ENCODE measurements at regions not wholly inside any gene's neighbourhood (a gene's known extent, or its start where the extent isn't known, plus 50 kb on each side); places are given as distances from the start of the nearest gene placed in this dataset.

DNA sequence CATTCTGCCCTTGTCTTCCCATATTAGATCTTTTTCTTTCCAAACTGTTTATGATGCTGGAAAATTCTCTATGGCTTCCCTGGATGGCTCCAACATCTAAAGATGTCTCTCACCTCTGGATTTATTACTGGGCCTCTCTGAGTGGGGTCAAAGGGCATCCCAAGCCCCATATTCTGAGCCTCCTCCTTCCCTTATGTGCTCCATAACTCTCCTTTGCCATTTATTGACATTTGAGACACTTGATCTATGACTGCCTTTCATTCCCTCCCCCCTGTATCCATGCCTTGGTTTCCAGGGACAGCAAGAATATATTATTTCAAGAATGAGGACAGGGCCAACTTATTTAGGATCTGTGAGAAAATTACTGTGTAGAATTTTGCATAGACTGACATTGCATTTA lies 369.3 kb upstream of the ONECUT1 start:
- no peaks in the 10 kb centered on the region for H3K36me3 ChIP-seq (ENCODE audit: insufficient read depth, low read length)
- no peak for DNase-seq

DNA sequence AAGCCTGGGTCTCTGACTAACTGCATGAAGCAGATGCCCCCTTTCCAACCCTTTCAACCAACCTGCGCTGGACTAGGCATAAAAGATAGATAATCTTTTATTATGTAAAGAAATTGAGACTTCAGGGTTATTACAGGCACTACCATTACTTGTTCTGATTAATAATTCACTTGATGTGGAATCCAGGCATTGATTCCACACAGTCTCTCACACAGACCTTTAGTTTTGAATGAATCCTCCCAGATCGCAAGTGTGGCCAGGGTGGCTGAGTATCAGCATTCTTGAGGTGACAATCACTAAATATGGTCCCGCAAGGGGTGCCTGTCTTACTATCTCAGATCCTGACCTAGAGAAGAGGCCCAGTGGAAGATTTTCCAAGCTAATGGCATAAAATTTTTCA lies 368.9 kb upstream of the ONECUT1 start:
- H3K27me3 ChIP-seq (ENCODE audit: insufficient read depth, low read length, poor library complexity), result no peaks in the 10 kb centered on the region
- H3K4me2 ChIP-seq (ENCODE audit: insufficient read depth, low read length), result no peak overlapping the region
- no peak for DNase-seq
- H2AFZ ChIP-seq (ENCODE audit: low read depth, low read length), result no peak overlapping the region
- H3K27ac ChIP-seq (ENCODE audit: low read length), result no peak overlapping the region
- H3K4me3 ChIP-seq (ENCODE audit: low read depth in 1 of 2, low read length in 2 of 2), result no peak overlapping the region
- H3K4me1 ChIP-seq (ENCODE audit: insufficient read depth, low read length), result no peaks in the 10 kb centered on the region
- ATAC-seq (ENCODE audit: insufficient read depth, low read depth), result no peak
- H3K79me2 ChIP-seq (ENCODE audit: insufficient read depth, low read length), result no peaks in the 10 kb centered on the region
- H4K20me1 ChIP-seq (ENCODE audit: insufficient read depth, low read length), result no peaks in the 10 kb centered on the region
- no peak overlapping the region for H3K9ac ChIP-seq (ENCODE audit: low read depth, low read length)
- H3K36me3 ChIP-seq (ENCODE audit: insufficient read depth, low read length), result no peaks in the 10 kb centered on the region
- H3K9me3 ChIP-seq (ENCODE audit: insufficient read depth, low read length, severe bottlenecking), result no peaks in the 10 kb centered on the region
- TF ChIP-seq EZH2 (IDR thresholded peaks at IDR 0.05; ENCODE audit: borderline replicate concordance, low read depth, low read length, severe bottlenecking), result no peak
- TF ChIP-seq, protein P1, sequence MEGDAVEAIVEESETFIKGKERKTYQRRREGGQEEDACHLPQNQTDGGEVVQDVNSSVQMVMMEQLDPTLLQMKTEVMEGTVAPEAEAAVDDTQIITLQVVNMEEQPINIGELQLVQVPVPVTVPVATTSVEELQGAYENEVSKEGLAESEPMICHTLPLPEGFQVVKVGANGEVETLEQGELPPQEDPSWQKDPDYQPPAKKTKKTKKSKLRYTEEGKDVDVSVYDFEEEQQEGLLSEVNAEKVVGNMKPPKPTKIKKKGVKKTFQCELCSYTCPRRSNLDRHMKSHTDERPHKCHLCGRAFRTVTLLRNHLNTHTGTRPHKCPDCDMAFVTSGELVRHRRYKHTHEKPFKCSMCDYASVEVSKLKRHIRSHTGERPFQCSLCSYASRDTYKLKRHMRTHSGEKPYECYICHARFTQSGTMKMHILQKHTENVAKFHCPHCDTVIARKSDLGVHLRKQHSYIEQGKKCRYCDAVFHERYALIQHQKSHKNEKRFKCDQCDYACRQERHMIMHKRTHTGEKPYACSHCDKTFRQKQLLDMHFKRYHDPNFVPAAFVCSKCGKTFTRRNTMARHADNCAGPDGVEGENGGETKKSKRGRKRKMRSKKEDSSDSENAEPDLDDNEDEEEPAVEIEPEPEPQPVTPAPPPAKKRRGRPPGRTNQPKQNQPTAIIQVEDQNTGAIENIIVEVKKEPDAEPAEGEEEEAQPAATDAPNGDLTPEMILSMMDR (IDR thresholded peaks at IDR 0.05; ENCODE audit: borderline replicate concordance, extremely low read depth, low read length, poor library complexity, severe bottlenecking), result no peak

More for the DNA sequence above, 369.3 kb upstream of the ONECUT1 start:
- Histone ChIP-seq H3K27ac (ENCODE audit: low read length) (no peak overlapping the region), H3K4me1 (ENCODE audit: insufficient read depth, low read length) (no peaks in the 10 kb centered on the region), H3K4me2 (ENCODE audit: insufficient read depth, low read length) (no peak overlapping the region), H3K4me3 (ENCODE audit: low read depth in 1 of 2, low read length in 2 of 2) (no peak overlapping the region), H2AFZ (ENCODE audit: low read depth, low read length) (no peak overlapping the region), H3K9ac (ENCODE audit: low read depth, low read length) (no peak overlapping the region), H3K27me3 (ENCODE audit: insufficient read depth, low read length, poor library complexity) (no peaks in the 10 kb centered on the region), H3K9me3 (ENCODE audit: insufficient read depth, low read length, severe bottlenecking) (no peaks in the 10 kb centered on the region), H3K79me2 (ENCODE audit: insufficient read depth, low read length) (no peaks in the 10 kb centered on the region), H4K20me1 (ENCODE audit: insufficient read depth, low read length) (no peaks in the 10 kb centered on the region)
- no peak for TF ChIP-seq EZH2 (IDR thresholded peaks at IDR 0.05; ENCODE audit: borderline replicate concordance, low read depth, low read length, severe bottlenecking)
- no peak for ATAC-seq (ENCODE audit: insufficient read depth, low read depth)

DNA sequence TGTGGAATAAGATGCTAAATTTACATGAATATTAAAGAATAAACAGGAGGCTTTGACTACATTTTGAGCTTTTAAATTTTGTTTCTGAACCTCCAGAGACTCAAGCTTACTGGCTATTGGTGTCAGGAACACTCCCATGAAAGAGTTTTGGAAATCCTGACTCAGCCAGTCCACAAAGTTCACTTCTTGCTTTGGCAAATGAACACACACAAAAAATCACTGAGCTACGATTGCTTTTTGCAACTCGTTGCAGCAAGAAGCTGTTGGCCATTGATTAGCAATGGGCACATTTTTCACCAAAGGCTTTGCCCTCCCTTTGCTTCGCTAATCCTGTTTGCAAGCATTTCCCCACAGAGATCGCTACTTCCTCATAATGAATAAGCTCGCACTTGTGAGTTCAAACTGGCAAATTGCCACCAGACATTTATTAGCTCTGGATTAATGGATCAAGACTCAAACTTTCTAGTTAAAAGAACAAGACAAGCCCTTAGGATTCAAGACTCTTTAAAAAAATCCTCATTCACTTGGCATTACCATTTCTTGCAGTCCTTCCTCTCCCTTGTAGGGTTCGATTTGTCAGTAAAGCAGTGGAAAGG lies 343.2 kb upstream of the ONECUT1 start:
- no peak overlapping the region for H3K4me3 ChIP-seq (ENCODE audit: low read depth in 1 of 2, low read length in 2 of 2)
- peaks cover 7% of the 10 kb centered on the region for H3K4me1 ChIP-seq (ENCODE audit: insufficient read depth, low read length)
- H4K20me1 ChIP-seq (ENCODE audit: insufficient read depth, low read length), result no peaks in the 10 kb centered on the region
- TF ChIP-seq EZH2 (IDR thresholded peaks at IDR 0.05; ENCODE audit: borderline replicate concordance, low read depth, low read length, severe bottlenecking), result no peak
- TF ChIP-seq, protein P1 (IDR thresholded peaks at IDR 0.05; ENCODE audit: borderline replicate concordance, extremely low read depth, low read length, poor library complexity, severe bottlenecking), result no peak
- no peak overlapping the region for H3K9ac ChIP-seq (ENCODE audit: low read depth, low read length)
- no peak overlapping the region for H2AFZ ChIP-seq (ENCODE audit: low read depth, low read length)
- no peak for DNase-seq
- H3K36me3 ChIP-seq (ENCODE audit: insufficient read depth, low read length), result no peaks in the 10 kb centered on the region
- H3K27me3 ChIP-seq (ENCODE audit: insufficient read depth, low read length, poor library complexity), result no peaks in the 10 kb centered on the region
- H3K4me2 ChIP-seq (ENCODE audit: insufficient read depth, low read length), result no peak overlapping the region
- no peaks in the 10 kb centered on the region for H3K79me2 ChIP-seq (ENCODE audit: insufficient read depth, low read length)
- H3K27ac ChIP-seq (ENCODE audit: low read length), result no peak overlapping the region
- no peaks in the 10 kb centered on the region for H3K9me3 ChIP-seq (ENCODE audit: insufficient read depth, low read length, severe bottlenecking)
- ATAC-seq (ENCODE audit: insufficient read depth, low read depth), result no peak

DNA sequence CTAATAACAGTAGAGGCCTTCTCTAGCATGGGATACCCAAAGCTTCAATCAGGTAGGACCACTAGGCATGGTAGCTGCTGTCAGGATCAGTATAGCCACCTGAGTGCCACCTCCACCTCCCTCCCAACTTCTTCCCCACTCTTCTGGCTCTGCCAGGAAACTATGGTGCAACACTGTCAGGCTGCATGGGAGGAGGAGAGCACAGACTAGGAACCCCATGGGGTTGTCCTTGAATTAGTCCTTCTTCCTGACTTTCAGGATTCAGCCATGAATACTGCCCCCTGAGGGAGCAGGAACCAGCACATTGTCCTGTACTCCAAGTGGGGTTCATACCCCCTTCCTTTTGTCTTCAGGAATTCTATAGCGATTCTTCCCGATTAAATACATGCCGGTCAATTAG lies 340.8 kb upstream of the ONECUT1 start:
- no peaks in the 10 kb centered on the region for H3K27me3 ChIP-seq (ENCODE audit: insufficient read depth, low read length, poor library complexity)
- DNase-seq, result no peak
- no peaks in the 10 kb centered on the region for H3K9me3 ChIP-seq (ENCODE audit: insufficient read depth, low read length, severe bottlenecking)
- no peaks in the 10 kb centered on the region for H3K79me2 ChIP-seq (ENCODE audit: insufficient read depth, low read length)
- no peak overlapping the region for H3K27ac ChIP-seq (ENCODE audit: low read length)
- H3K4me1 ChIP-seq (ENCODE audit: insufficient read depth, low read length), result peaks cover 27% of the 10 kb centered on the region
- no peak overlapping the region for H3K4me3 ChIP-seq (ENCODE audit: low read depth in 1 of 2, low read length in 2 of 2)
- no peaks in the 10 kb centered on the region for H3K36me3 ChIP-seq (ENCODE audit: insufficient read depth, low read length)
- ATAC-seq (ENCODE audit: insufficient read depth, low read depth), result no peak
- no peak for TF ChIP-seq EZH2 (IDR thresholded peaks at IDR 0.05; ENCODE audit: borderline replicate concordance, low read depth, low read length, severe bottlenecking)
- TF ChIP-seq, protein P1 (IDR thresholded peaks at IDR 0.05; ENCODE audit: borderline replicate concordance, extremely low read depth, low read length, poor library complexity, severe bottlenecking), result no peak
- H3K9ac ChIP-seq (ENCODE audit: low read depth, low read length), result no peak overlapping the region
- no peak overlapping the region for H2AFZ ChIP-seq (ENCODE audit: low read depth, low read length)
- no peak overlapping the region for H3K4me2 ChIP-seq (ENCODE audit: insufficient read depth, low read length)
- H4K20me1 ChIP-seq (ENCODE audit: insufficient read depth, low read length), result no peaks in the 10 kb centered on the region
